IMR-90 (cell line): ENCODE measurements at regions not wholly inside any gene's neighbourhood (a gene's known extent, or its start where the extent isn't known, plus 50 kb on each side); places are given as distances from the start of the nearest gene placed in this dataset.

Experiments used
- ATAC-seq: fragments of 200-7000 bp; cut with Tn5 transposase; 2 replicates; pipeline ENCODE4 v1.9.1; 2020; ENCODE audit warnings: low read depth, mild to moderate bottlenecking, moderate library complexity
- BruUV-seq: library from RNA; stranded (reverse); fragments of 400-500 nt; replicated peaks from 2 replicates; lab custom pipeline; 2021; lab: Mats Ljungman, UMichigan
- CTCF ChIA-PET: fragments of 300-600 bp; formaldehyde crosslinking; extraction: SDS; loops from one replicate; lab custom pipeline; 2021; ENCODE audit warnings: antibody characterized with exemption; lab: Yijun Ruan, JAX
- POLR2A ChIA-PET: fragments of 300-600 bp; sonication (Branson Sonifier 250); formaldehyde crosslinking; loops from one replicate; lab custom pipeline; 2022; ENCODE audit warnings: antibody characterized with exemption; ENCODE audit not compliant: unreplicated experiment; lab: Charles Lee
- DNase-seq: peaks from one replicate; pipeline ENCODE4 v3.0.0; 2013
- H2AFZ ChIP-seq: replicated peaks from 2 replicates; pipeline ENCODE3; 2013; ENCODE audit warnings: low read length, mild to moderate bottlenecking; ENCODE audit not compliant: poor library complexity
- H2AK5ac ChIP-seq: 2 replicates; pipeline ENCODE4 v1.6.1; 2013; ENCODE audit warnings: low read depth, low read length, inconsistent platforms
- H2AK9ac ChIP-seq: replicated peaks from 2 replicates; pipeline ENCODE3; 2013; ENCODE audit warnings: mild to moderate bottlenecking, low read depth, low read length, moderate library complexity; ENCODE audit not compliant: poor library complexity
- H2BK120ac ChIP-seq: 2 replicates; pipeline ENCODE4 v1.6.1; 2013; ENCODE audit warnings: low read depth, low read length, inconsistent platforms
- H2BK15ac ChIP-seq: 3 replicates; pipeline ENCODE4 v1.6.1; 2013; ENCODE audit warnings: low read depth, low read length, inconsistent platforms
- H2BK20ac ChIP-seq: 2 replicates; pipeline ENCODE4 v1.6.1; 2013; ENCODE audit warnings: low read depth, mild to moderate bottlenecking, inconsistent platforms, low read length, moderate library complexity
- H2BK5ac ChIP-seq: 2 replicates; pipeline ENCODE4 v1.6.1; 2013; ENCODE audit warnings: mild to moderate bottlenecking, low read depth, low read length, inconsistent platforms; ENCODE audit not compliant: poor library complexity, severe bottlenecking
- H3K14ac ChIP-seq: replicated peaks from 2 replicates; pipeline ENCODE4 v1.6.1; 2013; ENCODE audit warnings: low read depth, low read length, inconsistent platforms
- H3K18ac ChIP-seq: 2 replicates; pipeline ENCODE4 v1.6.1; 2013; ENCODE audit warnings: low read depth, low read length, control low read depth
- H3K23ac ChIP-seq: 2 replicates; pipeline ENCODE4 v1.6.1; 2013; ENCODE audit warnings: low read depth, low read length, inconsistent platforms
- H3K27ac ChIP-seq: 2 replicates; pipeline ENCODE4 v1.5.1; 2013; ENCODE audit warnings: mild to moderate bottlenecking, control low read depth, low read length; ENCODE audit not compliant: insufficient read depth
- H3K27me3 ChIP-seq: 2 replicates; pipeline ENCODE4 v1.6.1; 2013; ENCODE audit warnings: low read length; ENCODE audit not compliant: control insufficient read depth, insufficient read depth
- H3K36me3 ChIP-seq: 2 replicates; pipeline ENCODE4 v1.6.1; 2013; ENCODE audit warnings: low read length, mixed read lengths; ENCODE audit not compliant: control insufficient read depth, insufficient read depth
- H3K4ac ChIP-seq: 2 replicates; pipeline ENCODE4 v1.6.1; 2013; ENCODE audit warnings: low read depth, low read length, inconsistent platforms
- H3K4me1 ChIP-seq: 2 replicates; pipeline ENCODE4 v1.6.1; 2013; ENCODE audit warnings: low read length, mixed read lengths; ENCODE audit not compliant: control insufficient read depth, insufficient read depth
- H3K4me2 ChIP-seq: 2 replicates; pipeline ENCODE4 v1.6.1; 2013; ENCODE audit warnings: low read depth, mild to moderate bottlenecking, control low read depth, low read length, moderate library complexity
- H3K4me3 ChIP-seq: 2 replicates; pipeline ENCODE4 v1.5.1; 2013; ENCODE audit warnings: low read depth, mild to moderate bottlenecking, control low read depth, low read length, moderate library complexity; ENCODE audit not compliant: insufficient read depth
- H3K56ac ChIP-seq: 2 replicates; pipeline ENCODE4 v1.6.1; 2013; ENCODE audit warnings: low read length, inconsistent platforms; ENCODE audit not compliant: insufficient read depth; ENCODE audit errors: extremely low read depth
- H3K79me1 ChIP-seq, 2 experiments: 2 replicates each; pipeline ENCODE4 v1.6.1; 2013; ENCODE audit warnings: low read length in 2 of 2, inconsistent platforms in 1 of 2, low read depth in 1 of 2
- H3K9ac ChIP-seq: 2 replicates; pipeline ENCODE4 v1.6.1; 2013; ENCODE audit warnings: low read depth, low read length, control low read depth
- H3K9me1 ChIP-seq: 2 replicates; pipeline ENCODE4 v1.6.1; 2013; ENCODE audit warnings: low read length, inconsistent platforms; ENCODE audit not compliant: insufficient read depth
- H3K9me3 ChIP-seq: 2 replicates; pipeline ENCODE4 v1.6.1; 2013; ENCODE audit warnings: low read length; ENCODE audit not compliant: control insufficient read depth, insufficient read depth
- H4K20me1 ChIP-seq: 2 replicates; pipeline ENCODE4 v1.6.1; 2013; ENCODE audit warnings: low read length, inconsistent platforms; ENCODE audit not compliant: insufficient read depth
- H4K5ac ChIP-seq: 2 replicates; pipeline ENCODE4 v1.6.1; 2013; ENCODE audit warnings: mild to moderate bottlenecking, low read depth, low read length, control low read depth
- H4K8ac ChIP-seq, 2 experiments: 2 replicates each; pipeline ENCODE4 v1.6.1; 2013; ENCODE audit warnings: low read depth in 2 of 2, low read length in 2 of 2, control low read depth in 1 of 2, inconsistent platforms in 1 of 2
- H4K91ac ChIP-seq: 2 replicates; pipeline ENCODE4 v1.6.1; 2013; ENCODE audit warnings: low read depth, low read length, inconsistent platforms; ENCODE audit not compliant: insufficient read depth
- BHLHE40 ChIP-seq: fragments of 150-350 bp; IDR thresholded peaks from 2 replicates; pipeline ENCODE4 v1.6.1; 2016; ENCODE audit warnings: mild to moderate bottlenecking, low read depth, low read length
- CEBPB ChIP-seq: IDR thresholded peaks from 2 replicates; pipeline ENCODE4 v1.6.1; 2012; ENCODE audit warnings: low read depth, low read length, improper control_type of control experiment
- CHD1 ChIP-seq: IDR thresholded peaks from 2 replicates; pipeline ENCODE4 v1.6.1; 2012; ENCODE audit warnings: low read depth, low read length, improper control_type of control experiment
- FOS ChIP-seq: fragments of 150-350 bp; IDR thresholded peaks from 2 replicates; pipeline ENCODE4 v1.6.1; 2016; ENCODE audit warnings: low read depth, low read length
- MAFK ChIP-seq: IDR thresholded peaks from 2 replicates; pipeline ENCODE4 v1.6.1; 2012; ENCODE audit warnings: low read depth, low read length, improper control_type of control experiment
- MAZ ChIP-seq: IDR thresholded peaks from 2 replicates; pipeline ENCODE4 v1.6.1; 2012; ENCODE audit warnings: low read depth, mild to moderate bottlenecking, low read length, improper control_type of control experiment, moderate library complexity, borderline replicate concordance
- MXI1 ChIP-seq: IDR thresholded peaks from 2 replicates; pipeline ENCODE4 v1.6.1; 2012; ENCODE audit warnings: low read depth, mild to moderate bottlenecking, low read length, moderate library complexity, borderline replicate concordance
- NFE2L2 ChIP-seq: fragments of 150-350 bp; IDR thresholded peaks from 2 replicates; pipeline ENCODE4 v1.6.1; 2016; ENCODE audit warnings: low read depth, mild to moderate bottlenecking, low read length
- POLR2A ChIP-seq: IDR thresholded peaks from 2 replicates; pipeline ENCODE4 v1.6.1; 2012; ENCODE audit warnings: mild to moderate bottlenecking, low read depth, low read length
- RAD21 ChIP-seq: IDR thresholded peaks from 2 replicates; pipeline ENCODE4 v1.6.1; 2012; ENCODE audit warnings: low read length, improper control_type of control experiment
- RCOR1 ChIP-seq: IDR thresholded peaks from 2 replicates; pipeline ENCODE4 v1.6.1; 2012; ENCODE audit warnings: mild to moderate bottlenecking, low read length, improper control_type of control experiment; ENCODE audit not compliant: insufficient replicate concordance
- RFX5 ChIP-seq: IDR thresholded peaks from 2 replicates; pipeline ENCODE4 v1.8.0; 2012; ENCODE audit warnings: low read depth, mild to moderate bottlenecking, low read length, moderate library complexity
- SMC3 ChIP-seq: fragments of 150-350 bp; IDR thresholded peaks from 2 replicates; pipeline ENCODE4 v1.6.1; 2016; ENCODE audit warnings: low read depth, mild to moderate bottlenecking, antibody characterized with exemption, low read length, moderate library complexity
- WGBS, 2 experiments: methylation state at CpG; one replicate each; pipeline versions ENCODE4 v1.1.5 to v1.1.7; 2013; ENCODE audit warnings: missing lambda C conversion rate in 2 of 2; ENCODE audit not compliant: insufficient read length in 1 of 2; ENCODE audit errors: extremely low coverage in 2 of 2; 5-methylcytosine and 5-hydroxymethylcytosine counted together
- dilution Hi-C: fragments of 300-500 bp; cut with HindIII; formaldehyde crosslinking; loops from one replicate; pipeline ENCODE4 v1.14.3; 2018; ENCODE audit warnings: low sequenced_read_pairs; ENCODE audit not compliant: unreplicated experiment
- in situ Hi-C: fragments of 300-500 bp; cut with MboI; formaldehyde crosslinking; loops from 3 replicates; pipeline ENCODE4 v1.14.3; 2019; ENCODE audit warnings: low sequenced_read_pairs, inconsistent platforms, mixed read lengths
- intact Hi-C: fragments of 100-400 bp; cut with micrococcal nuclease; formaldehyde crosslinking; loops from 2 replicates; pipeline ENCODE4 v1.10.0; 2022
- TF ChIP-seq, protein P1 (sequence below): fragments of 150-350 bp; IDR thresholded peaks from 2 replicates; pipeline ENCODE4 v1.6.1; 2017; ENCODE audit warnings: mild to moderate bottlenecking, antibody characterized with exemption, low read length, low read depth
- TF ChIP-seq, protein P2 (sequence below): fragments of 150-350 bp; IDR thresholded peaks from 2 replicates; pipeline ENCODE4 v1.6.1; 2016; ENCODE audit warnings: low read depth, mild to moderate bottlenecking, low read length, moderate library complexity, borderline replicate concordance

DNA sequence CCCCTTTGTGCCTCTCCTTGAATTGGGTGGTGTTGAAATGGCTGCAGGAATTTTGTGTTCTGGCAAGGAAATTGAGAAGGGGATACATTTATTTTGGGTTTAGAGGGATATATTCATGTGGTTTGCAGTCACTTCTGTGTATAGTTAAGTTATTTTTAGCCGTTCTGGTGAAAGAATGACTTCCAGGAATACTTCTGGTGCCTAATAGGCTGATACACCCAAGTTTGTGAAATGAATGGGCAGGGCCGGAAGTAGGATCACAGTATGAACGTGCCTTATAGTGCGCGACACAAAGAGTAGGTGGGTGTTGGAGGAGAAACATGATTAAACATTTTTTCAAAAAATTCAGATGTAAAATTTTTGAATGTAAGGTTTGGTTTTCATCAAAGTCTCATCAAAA, 168.6 kb upstream of the ATP5MC3 start:
- Histone ChIP-seq H4K8ac (no peak overlapping the region), H2AK5ac (no peak overlapping the region), H3K27me3 (peaks cover 4% of the 10 kb centered on the region; the same call in 1 of the 2 replicates), H2AFZ (no peak overlapping the region), H2BK15ac (no peak overlapping the region), H3K9me1 (no peaks in the 10 kb centered on the region), H3K9ac (no peak overlapping the region), H4K20me1 (no peaks in the 10 kb centered on the region), H3K4ac (no peak overlapping the region), H3K14ac (no peak overlapping the region), H3K9me3 (no peaks in the 10 kb centered on the region), H3K23ac (no peak overlapping the region), H4K91ac (no peak overlapping the region), H3K36me3 (no peaks in the 10 kb centered on the region), H2BK5ac (no peak overlapping the region), H3K4me1 (no peaks in the 10 kb centered on the region), H2BK20ac (no peak overlapping the region), H3K4me2 (no peak overlapping the region), H3K27ac (no peak overlapping the region), H2AK9ac (no peak overlapping the region), H3K56ac (no peak overlapping the region), H3K4me3 (no peak overlapping the region), H2BK120ac (no peak overlapping the region), H4K5ac (no peak overlapping the region), H3K79me1 (no peaks in the 10 kb centered on the region), H3K18ac (no peak overlapping the region)
- WGBS, 2 experiments: 78% methylated on average over 4 of the region's 5 CpGs; no CpG with 5 or more reads in 1 of the 2 experiments
- POLR2A ChIA-PET: no interaction called here
- intact Hi-C loops: no loop called here
- ATAC-seq (no peak), DNase-seq (no peak)
- no TSS peak for BruUV-seq
- CTCF ChIA-PET: interaction anchor here (0.6 kb wide), 1 partner anchor 1581 kb away, joined by 3 read pairs; no protein-coding TSS in a partner anchor
- dilution Hi-C loops: no loop called here
- in situ Hi-C loops: no loop called here
- TF ChIP-seq CEBPB (no peak), SMC3 (no peak), NFE2L2 (no peak), RAD21 (no peak), MXI1 (no peak), CHD1 (no peak), BHLHE40 (no peak), MAFK (no peak), MAZ (no peak), POLR2A (no peak), RCOR1 (no peak), RFX5 (no peak), FOS (no peak)
- TF ChIP-seq, protein P1, sequence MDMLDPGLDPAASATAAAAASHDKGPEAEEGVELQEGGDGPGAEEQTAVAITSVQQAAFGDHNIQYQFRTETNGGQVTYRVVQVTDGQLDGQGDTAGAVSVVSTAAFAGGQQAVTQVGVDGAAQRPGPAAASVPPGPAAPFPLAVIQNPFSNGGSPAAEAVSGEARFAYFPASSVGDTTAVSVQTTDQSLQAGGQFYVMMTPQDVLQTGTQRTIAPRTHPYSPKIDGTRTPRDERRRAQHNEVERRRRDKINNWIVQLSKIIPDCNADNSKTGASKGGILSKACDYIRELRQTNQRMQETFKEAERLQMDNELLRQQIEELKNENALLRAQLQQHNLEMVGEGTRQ: no peak
- TF ChIP-seq, protein P2, sequence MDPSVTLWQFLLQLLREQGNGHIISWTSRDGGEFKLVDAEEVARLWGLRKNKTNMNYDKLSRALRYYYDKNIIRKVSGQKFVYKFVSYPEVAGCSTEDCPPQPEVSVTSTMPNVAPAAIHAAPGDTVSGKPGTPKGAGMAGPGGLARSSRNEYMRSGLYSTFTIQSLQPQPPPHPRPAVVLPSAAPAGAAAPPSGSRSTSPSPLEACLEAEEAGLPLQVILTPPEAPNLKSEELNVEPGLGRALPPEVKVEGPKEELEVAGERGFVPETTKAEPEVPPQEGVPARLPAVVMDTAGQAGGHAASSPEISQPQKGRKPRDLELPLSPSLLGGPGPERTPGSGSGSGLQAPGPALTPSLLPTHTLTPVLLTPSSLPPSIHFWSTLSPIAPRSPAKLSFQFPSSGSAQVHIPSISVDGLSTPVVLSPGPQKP: no peak
